ENCODE measurements at regions not wholly inside any gene's neighbourhood (a gene's known extent, or its start where the extent isn't known, plus 50 kb on each side); places are given as distances from the start of the nearest gene placed in this dataset.

DNA sequence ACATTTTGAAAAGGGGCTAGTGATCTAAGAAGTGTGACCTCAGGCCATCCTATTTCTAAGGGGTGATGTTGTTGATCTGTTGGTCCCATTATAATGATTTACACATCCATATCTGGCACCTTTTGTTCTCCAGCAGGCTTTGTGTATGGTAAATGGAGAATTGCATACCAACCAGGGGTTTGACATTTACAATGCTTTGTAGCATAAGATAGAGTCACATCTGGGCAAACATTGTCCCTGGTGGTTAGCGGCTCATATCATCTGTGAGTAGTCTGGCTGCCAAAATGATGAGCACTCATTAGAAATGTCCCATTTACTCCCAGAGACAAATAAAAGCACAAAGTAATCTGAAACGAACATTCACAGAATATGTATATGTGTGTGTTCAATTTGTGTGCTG is 1775.5 kb upstream of the CELF4 start:
- WGBS, 5 donors, result 81 to 94% (median 91%) methylated on average over 2 of the region's 2 CpGs
- no peaks in the 10 kb centered on the region for H3K27me3 ChIP-seq (replicated peaks in 1 of 7)
- no peak overlapping the region for H3K27ac ChIP-seq
- DNase-seq, result no peak
- H3K4me1 ChIP-seq, result no peaks in the 10 kb centered on the region
- TF ChIP-seq POLR2AphosphoS5 (IDR thresholded peaks at IDR 0.05), result no peak
- TF ChIP-seq, protein P1, sequence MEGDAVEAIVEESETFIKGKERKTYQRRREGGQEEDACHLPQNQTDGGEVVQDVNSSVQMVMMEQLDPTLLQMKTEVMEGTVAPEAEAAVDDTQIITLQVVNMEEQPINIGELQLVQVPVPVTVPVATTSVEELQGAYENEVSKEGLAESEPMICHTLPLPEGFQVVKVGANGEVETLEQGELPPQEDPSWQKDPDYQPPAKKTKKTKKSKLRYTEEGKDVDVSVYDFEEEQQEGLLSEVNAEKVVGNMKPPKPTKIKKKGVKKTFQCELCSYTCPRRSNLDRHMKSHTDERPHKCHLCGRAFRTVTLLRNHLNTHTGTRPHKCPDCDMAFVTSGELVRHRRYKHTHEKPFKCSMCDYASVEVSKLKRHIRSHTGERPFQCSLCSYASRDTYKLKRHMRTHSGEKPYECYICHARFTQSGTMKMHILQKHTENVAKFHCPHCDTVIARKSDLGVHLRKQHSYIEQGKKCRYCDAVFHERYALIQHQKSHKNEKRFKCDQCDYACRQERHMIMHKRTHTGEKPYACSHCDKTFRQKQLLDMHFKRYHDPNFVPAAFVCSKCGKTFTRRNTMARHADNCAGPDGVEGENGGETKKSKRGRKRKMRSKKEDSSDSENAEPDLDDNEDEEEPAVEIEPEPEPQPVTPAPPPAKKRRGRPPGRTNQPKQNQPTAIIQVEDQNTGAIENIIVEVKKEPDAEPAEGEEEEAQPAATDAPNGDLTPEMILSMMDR (IDR thresholded peaks at IDR 0.05 in 8 of 11, conservative IDR thresholded peaks at IDR 0.05 in 3 of 11), result no peak
- intact Hi-C loops (cut with DNase I; ENCODE audit: low total_unique reads), result no loop called here
- H3K4me3 ChIP-seq, result no peak overlapping the region
- no peaks in the 10 kb centered on the region for H3K9me3 ChIP-seq
- no peaks in the 10 kb centered on the region for H3K36me3 ChIP-seq

DNA sequence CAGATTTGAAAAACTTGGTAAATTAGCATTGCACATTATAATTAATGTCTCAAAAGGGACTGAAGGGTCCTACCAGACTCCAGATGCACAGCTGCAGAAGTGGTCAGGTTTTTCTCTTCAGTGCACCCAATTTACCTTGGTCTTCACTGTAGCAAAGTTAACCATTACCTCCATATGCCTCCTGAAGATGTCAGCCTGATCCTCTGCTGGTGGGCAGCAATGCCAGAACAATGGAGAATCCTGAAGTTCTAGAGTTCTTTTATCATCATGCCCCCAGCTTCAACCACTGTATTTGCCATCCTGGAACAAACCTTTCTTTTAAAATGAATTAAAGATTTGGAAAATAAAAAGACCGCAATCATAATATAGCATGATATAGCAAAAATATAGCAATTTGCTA is 1774.8 kb upstream of the CELF4 start:
- no peak overlapping the region for H3K27ac ChIP-seq
- DNase-seq, result no peak
- H3K36me3 ChIP-seq, result no peaks in the 10 kb centered on the region
- no peaks in the 10 kb centered on the region for H3K27me3 ChIP-seq (replicated peaks in 1 of 7)
- TF ChIP-seq POLR2AphosphoS5 (IDR thresholded peaks at IDR 0.05), result no peak
- no peak for TF ChIP-seq POLR2A (IDR thresholded peaks at IDR 0.05)
- TF ChIP-seq, protein P1 (IDR thresholded peaks at IDR 0.05 in 8 of 11, conservative IDR thresholded peaks at IDR 0.05 in 3 of 11), result no peak
- no peaks in the 10 kb centered on the region for H3K4me1 ChIP-seq
- intact Hi-C loops (cut with DNase I; ENCODE audit: low total_unique reads), result no loop called here
- H3K4me3 ChIP-seq, result no peak overlapping the region
- no peaks in the 10 kb centered on the region for H3K9me3 ChIP-seq
- WGBS, 5 donors, result 42 to 100% (median 59%) methylated on average over 1 of the region's 1 CpG

DNA sequence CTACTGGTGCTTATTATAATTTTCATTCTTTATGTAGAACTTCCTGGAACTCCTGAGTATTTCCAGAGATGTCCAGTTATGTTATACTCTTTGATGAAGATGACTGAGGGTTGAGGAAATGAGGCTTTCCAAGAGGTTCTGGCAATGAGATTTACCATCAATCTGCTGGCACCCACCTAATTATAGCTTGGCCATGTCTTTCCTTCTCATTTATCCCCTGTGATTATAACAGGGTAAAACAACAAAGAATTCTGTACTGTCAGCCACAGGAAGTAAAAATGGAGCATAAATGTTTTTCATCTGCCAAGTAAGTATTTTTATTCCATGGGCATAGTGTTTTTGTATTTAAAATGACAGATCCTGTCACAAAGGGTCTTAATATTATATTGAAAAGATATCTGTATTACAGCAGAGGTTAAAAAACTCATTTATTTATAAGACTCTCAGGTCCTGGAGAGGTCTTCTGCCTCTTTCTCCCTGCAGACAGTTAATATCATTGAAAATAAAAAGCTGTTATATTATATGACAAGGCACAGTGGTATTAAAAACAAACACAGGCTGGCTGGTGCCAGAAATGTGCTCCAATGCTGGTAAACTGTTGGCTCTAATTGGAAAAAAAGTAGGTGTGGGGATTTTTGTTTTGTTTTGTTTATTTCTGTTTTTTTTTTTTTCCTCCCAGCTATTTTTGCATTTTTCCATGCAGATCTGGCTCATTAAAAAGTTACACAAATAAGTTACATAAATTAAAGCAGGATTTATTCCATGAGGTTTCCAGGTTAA is 1764.1 kb upstream of the CELF4 start:
- TF ChIP-seq POLR2A (IDR thresholded peaks at IDR 0.05), result no peak
- no peak for TF ChIP-seq POLR2AphosphoS5 (IDR thresholded peaks at IDR 0.05)
- Histone ChIP-seq H3K27ac (no peak overlapping the region), H3K9me3 (no peaks in the 10 kb centered on the region), H3K27me3 (replicated peaks in 1 of 7) (no peaks in the 10 kb centered on the region), H3K4me3 (no peak overlapping the region), H3K4me1 (no peaks in the 10 kb centered on the region), H3K36me3 (no peaks in the 10 kb centered on the region)
- intact Hi-C loops (cut with DNase I; ENCODE audit: low total_unique reads), result no loop called here
- DNase-seq, result no peak

- Histone ChIP-seq H3K36me3 (no peaks in the 10 kb centered on the region), H3K27me3 (replicated peaks in 1 of 7) (no peaks in the 10 kb centered on the region), H3K4me3 (no peak overlapping the region), H3K9me3 (no peaks in the 10 kb centered on the region), H3K4me1 (no peaks in the 10 kb centered on the region), H3K27ac (no peak overlapping the region)
- WGBS, 5 donors, result 76 to 90% (median 82%) methylated on average over 2 of the region's 2 CpGs
- DNase-seq, result no peak
- intact Hi-C loops (cut with DNase I; ENCODE audit: low total_unique reads), result no loop called here
- TF ChIP-seq POLR2AphosphoS5 (IDR thresholded peaks at IDR 0.05) (no peak), POLR2A (IDR thresholded peaks at IDR 0.05) (no peak)
- TF ChIP-seq, protein P1 (IDR thresholded peaks at IDR 0.05 in 8 of 11, conservative IDR thresholded peaks at IDR 0.05 in 3 of 11), result no peak
These were observed 1761.2 kb upstream of the CELF4 start for GRCh38 chr18:39326772-39327171.
